UCSD-AML1 (cell line): ENCODE measurements at regions not wholly inside any gene's neighbourhood (a gene's known extent, or its start where the extent isn't known, plus 50 kb on each side); places are given as distances from the start of the nearest gene placed in this dataset.

Experiments
- DNase-seq: peaks from one replicate; lab custom pipeline; 2025; ENCODE audit not compliant: unreplicated experiment; lab: John Stamatoyannopoulos, UW

DNA sequence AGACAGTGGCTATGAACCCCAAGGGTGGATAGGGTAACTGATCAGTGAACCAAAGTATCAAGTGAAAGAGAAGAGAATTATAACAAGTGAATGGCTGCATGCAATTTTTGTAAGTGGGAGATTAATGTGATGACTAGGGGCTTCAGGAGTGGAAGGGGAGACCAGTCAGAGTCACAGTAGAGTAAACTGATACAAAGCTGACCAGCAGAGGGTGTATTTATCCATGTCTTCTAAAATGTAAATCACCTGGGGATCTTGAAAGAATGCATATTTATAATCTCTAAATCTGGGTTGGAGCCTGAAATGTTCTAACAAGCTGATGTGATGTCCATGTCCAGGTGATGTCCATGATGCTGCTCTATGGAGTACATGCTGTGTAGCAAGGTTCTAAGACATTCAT is 1351.3 kb upstream of the CHAC2 start:
- no peak for DNase-seq

DNA sequence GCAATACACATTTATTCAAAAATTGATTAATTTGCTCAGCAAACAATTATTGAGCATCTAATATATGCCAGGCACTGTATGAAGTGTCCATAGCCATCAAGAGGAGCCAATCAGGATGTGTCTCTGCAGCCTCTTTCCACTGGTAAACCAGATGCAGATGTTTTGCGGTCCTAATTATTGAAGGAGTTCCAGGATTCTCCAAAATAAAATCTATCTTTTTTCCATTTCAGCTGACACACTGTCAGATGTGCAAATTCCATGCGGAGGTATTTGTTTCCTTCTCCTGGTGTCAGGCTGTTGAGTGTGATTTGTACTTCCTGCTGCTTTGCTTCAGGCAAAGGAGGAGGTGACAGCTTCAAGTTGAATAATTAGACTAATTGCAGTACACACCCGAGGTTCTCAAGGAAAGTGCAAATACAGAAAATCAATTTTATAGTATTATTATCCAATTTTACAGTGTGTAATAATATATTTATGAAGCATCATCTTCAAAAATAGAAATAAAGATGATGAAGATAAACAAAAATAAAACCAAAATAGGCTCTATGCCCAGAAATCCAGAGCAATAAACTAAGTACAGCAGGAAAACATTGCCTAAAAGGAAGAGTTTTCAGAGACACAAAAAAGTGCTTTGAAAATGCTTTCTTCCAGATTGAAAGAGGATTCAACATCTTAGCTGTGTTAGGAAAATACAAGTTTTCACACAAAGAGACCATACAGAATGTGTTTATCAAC is 1352.9 kb upstream of the CHAC2 start:
- DNase-seq = no peak

DNA sequence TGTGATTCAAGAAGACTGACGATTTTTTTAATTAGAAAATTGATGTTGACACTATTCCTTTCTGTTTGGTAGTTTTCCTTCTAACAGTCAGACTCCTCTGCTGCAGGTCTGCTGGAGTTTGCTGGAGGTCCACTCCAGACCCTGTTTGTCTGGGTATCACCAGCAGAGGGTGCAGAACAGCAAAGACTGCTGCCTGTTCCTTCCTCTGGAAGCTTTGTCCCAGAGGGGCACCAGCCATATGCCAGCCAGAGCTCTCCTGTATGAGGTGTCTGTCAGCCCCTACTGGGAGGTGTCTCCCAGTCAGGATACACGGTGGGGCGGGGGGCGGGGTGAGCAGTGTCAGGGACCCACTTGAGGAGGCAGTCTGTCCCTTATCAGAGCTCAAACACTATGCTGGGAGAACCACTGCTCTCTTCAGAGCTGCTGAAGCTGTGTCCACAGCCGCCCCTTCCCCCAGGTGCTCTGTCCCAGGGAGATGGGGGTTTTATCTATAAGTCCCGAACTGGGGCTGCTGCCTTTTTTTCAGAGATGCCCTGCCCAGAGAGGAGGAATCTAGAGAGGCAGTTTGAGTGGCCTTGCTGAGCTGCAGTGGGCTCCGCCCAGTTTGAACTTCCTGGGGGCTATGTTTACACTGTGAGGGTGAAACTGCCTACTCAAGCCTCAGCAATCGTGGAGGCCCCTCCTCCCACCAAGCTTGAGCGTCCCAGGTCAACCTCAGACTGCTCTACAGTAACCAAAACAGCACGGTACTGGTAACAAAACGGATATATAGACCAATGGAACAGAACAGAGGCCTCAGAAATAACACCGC is 1358.1 kb upstream of the CHAC2 start:
- DNase-seq = peak; percentile 4

DNA sequence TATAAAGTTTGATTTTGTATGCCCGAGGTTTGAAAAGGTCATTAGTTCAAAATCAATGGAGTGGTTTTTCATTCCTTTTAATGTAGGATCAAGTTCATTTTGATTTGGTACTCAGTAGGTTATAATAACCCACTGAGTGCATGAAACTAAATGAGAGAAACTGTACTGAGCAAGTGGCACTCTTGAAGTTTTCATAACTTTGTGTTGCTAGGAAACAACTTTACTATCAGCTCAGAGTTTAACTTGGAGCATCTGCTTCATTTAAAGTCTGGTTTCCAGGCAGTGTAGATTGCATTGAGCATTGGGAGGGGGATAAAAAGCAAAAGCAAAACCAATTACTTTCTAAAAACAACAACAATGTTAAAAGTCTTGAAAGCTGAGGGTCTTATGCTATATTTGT is 1361.6 kb upstream of the CHAC2 start:
- DNase-seq = no peak

DNA sequence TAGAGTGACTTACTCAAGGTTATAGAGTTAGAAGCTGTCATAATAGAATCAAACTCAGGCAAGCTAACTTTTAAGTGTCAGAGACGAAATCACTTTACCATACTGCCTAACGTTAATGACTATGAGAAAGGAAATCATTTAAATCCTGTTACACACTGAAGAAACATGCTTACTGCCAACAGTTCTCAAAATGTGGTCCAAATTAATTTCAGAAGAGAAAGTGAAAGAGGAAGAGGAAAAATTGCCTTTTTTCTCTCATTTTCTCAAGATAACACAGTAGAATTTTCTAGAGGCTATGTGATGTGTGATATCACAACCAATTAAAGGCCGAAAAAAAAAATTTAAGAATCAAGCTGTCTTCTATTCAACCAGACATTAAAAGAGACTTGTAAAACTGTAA is 1362.7 kb upstream of the CHAC2 start:
- DNase-seq = no peak

DNA sequence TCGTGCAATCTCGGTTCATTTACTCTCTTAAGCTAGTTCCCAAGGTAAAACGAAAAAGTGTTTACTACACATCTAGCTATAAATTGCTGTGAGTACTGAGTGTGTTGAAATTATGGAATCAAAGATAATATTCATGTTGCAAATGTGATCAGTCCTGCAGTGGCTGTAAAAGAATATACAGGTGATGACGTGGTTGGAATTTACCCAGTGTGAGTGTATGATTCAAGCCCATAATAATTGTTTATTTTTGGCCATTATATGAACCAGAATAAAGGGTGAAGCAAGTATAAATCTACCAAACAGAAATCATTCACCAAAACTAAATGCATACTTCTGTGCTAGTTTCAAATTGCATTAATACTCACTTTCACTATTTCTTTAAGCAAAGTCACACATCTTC is 1363.6 kb upstream of the CHAC2 start:
- no peak for DNase-seq

DNA sequence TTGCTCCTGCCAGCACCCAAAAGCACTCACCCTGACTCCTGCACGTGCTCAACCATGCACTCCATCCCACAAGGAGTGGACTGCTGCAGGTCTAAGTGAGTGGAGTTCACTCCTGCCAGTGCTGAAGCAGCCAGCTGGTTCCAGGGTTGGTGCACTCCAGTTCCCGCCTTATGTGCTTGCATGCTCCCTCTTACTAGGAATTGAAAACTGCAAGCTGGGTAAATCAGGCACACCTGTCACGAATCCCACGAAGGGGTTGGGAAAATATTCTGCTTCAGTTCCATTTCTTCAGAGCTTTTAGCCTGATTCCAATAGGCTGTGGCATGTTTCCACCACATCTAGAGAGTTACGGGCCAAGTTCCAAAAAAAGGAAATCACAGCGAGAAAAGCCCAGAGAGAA is 1365.5 kb upstream of the CHAC2 start:
- peak; percentile 4 for DNase-seq

DNA sequence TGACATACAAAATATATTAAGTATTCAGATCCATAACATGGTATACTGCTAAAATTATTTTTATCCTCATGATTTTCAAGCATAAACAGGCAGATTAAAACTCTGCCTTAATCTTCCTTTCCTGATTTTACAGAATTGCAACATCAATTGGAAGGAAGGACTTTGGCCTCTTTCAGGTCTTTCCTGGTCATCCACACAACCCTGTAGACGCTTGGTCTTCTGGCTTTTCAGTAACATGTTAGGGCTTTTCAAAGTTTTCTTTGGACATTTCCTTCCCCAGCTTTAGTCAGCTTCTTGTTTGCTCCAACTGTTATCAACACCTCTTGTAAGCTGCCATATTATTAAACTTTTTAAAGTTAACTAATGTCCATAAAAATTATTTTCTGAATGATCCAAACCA is 1364.9 kb upstream of the NRXN1 start:
- DNase-seq = no peak

DNA sequence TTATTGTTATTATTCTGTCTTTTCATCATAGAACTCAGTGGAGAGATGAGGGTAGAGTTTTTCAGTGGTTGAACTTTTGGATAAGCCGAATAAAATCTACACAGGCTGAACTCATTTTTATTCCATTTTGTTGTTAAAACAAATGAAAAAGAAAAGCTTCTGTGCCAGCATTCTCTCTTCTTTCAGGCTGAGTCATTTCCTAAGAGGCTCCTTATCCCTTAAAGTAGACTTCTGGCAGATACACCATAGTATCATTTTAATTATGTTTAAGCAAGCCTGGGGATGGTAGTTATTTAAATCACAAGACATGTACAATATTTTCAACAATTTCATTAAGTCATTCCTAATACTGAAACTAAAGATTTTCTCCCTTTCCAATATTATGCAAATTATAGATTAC is 1364.0 kb upstream of the NRXN1 start:
- no peak for DNase-seq

DNA sequence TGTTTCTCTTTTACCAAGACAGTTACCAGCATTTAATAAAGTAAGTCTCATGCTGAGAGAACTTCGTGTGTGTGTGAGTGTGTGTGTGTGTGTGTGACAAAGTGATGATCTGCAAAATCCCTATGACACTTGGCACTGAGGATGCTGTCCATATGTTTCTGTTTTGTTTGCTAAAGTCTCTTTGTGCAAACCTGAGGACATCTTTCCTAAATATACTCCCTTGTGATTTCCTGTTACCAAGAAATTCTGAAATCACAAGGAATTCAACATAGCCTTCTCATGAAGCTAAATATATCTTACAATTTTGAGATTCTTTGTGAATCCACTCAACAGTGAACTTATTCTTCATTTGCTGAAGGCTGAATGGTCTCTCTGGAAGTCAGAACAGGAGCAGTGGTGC is 1359.7 kb upstream of the NRXN1 start:
- no peak for DNase-seq

DNA sequence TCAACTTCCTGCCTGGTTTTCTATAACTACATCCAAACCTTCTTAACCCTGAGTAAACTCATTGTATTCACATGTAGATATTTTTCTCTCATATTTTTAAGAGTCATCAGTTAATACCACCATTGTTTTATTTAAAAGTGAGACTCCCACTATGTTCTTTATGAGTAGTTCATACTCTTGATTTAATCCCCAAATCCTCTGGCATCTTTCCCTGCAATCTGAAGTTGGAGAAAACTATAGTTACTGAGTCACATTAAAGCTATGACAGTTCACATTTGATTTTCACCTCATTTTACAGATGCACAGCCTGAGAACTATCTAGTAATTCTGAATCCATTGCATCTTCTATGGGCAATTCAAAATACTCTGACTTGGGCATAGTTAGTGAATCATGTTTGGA is 1358.7 kb upstream of the NRXN1 start:
- DNase-seq = no peak

DNA sequence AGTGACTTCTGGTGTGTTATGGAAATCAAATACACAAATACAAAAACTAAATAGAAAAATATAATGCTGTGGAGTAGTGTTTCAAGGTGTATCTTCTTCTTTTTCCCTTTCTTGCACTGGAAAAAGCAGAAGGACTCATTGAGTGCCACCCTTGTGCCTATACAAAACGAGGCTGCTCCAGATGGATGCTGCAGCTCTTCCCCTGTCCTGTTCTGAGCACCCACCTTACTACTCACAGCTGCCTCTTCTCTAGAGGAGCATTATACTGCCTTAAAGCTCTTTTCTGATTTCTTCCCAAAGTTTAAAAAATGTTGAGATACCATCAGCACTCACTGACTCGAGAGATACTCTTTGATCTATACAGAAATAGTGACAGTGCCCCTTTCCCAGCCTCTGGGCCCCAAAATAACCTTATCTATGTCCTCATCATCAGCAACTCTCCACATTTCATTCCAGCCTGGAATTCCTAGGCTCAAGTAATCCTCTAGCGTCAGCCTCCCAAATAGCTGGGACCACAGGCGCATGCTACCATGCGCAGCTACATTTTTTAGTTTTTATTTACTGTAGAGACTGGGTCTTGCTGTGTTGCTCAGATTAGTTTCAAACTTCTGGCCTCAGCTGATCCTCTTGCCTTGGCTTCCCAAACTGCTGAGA is 1356.1 kb upstream of the NRXN1 start:
- DNase-seq = no peak

DNA sequence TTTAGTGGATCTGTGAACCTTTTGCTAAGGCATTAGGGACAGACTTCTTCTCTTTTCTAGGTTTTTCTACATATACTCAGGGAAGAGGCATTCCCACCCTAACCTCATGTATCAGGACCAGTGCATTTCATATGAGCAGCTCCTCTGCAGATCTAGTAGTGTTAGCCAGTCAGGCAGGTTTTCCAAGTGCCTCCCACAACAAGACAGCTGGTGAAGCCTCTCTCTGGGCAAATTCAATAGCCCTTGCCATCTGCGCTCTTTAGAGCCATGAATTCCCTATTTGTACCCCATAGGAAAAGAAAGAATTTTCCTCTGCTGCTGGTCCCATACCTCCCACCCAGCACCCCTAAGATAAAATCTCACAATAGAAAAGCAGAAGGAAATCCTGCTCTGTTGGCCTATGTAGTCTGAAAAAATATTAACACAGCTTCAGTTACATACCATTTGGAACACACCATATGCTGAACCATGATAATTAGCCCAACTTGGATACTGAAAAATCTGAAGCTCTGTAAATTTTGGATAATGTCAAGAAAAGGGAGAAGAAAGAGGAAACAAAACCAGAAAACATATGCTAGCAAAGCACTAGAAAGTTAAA is 1354.6 kb upstream of the NRXN1 start:
- DNase-seq = peak; percentile 1

DNA sequence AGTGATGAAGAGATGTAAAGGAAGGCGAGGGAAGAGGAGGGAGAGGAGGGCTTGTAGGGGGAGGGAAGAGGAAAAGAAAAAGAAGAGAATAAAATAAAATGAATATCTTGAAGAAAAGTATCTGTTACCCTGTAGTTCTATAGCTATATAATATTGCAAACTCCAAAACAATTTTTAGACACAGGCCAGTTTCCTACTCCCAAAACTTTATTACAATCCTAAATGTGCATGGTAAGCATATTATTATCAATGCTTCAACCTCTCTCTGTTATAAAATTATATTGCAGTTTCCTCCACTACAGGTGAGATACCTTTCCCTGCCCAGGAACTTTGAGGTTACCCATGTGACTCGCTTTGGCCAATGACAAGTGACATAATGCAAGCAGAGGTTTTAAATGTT is 1351.6 kb upstream of the NRXN1 start:
- DNase-seq = no peak

DNA sequence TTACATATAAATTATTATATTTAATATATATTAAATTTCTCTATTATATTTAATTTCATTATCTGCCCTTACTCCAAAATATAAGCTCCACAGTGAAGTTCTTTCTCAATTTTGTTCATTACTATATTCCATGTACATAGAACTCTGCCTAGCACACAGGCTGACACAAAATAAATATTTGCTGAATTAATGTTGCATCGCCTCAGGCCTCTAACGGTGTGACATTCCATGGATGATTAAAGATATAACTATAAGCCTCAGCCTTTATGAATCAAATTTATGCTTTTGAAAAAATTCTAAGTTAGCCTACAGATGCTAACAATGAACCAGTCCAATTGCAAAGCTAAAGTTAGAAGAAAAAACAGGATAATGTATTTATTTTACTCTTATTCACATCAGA is 1337.2 kb upstream of the NRXN1 start:
- no peak for DNase-seq

DNA sequence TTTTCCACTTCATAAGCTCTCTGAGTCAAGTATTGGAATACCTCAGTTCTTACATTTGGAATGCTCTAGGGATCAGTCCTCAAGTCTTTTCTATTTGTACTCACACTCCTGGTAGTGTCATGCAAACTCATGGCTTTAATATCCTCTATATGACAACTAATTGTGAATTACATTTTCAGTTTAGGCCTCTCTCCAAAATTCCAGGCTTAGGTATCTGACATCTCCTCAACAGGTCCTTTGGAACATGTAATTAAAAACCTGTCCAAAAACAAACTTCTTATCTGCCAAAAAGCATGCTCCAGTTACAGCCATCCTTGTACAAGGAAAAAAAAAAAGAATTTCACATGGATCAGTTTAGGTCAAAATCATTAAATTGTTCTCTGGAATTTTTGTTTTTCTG is 1336.2 kb upstream of the NRXN1 start:
- DNase-seq = no peak

DNA sequence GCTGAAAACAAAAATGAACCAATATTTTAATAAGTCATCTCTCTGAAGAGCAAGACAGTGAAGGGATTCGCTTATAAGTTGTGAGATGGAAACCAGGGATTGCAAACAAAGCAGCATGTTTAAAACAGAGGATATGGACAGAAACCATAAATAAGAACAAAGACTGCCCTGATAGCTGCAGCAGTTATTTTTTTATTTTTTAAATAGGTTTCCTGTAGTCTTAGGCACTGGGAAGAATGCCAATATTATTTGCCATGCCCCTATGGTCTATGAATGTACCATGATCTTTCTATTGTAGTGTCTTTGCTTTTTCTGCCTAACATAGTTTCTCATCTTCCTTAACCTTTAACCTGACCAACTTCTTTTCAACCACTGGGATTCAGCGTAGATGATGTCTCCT is 1334.0 kb upstream of the NRXN1 start:
- DNase-seq = no peak

DNA sequence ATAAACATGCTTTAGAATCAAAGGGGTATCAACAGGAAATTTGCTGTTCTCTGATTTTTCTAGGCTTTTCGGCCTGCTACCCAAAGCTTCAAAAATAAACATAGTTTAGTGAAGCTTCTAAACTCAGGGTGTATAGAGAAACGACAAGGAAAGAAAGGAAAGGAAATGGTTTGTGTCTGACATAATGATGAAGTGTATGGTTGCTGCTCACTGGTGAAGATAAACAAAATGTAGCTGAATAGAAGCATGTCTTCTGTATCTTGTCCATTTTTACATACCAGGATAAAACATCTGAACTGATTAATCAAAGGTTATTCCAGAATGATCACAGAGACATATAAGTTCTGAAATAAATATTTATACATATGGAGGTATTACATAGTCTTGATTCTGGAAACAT is 1324.6 kb upstream of the NRXN1 start:
- DNase-seq = no peak

DNA sequence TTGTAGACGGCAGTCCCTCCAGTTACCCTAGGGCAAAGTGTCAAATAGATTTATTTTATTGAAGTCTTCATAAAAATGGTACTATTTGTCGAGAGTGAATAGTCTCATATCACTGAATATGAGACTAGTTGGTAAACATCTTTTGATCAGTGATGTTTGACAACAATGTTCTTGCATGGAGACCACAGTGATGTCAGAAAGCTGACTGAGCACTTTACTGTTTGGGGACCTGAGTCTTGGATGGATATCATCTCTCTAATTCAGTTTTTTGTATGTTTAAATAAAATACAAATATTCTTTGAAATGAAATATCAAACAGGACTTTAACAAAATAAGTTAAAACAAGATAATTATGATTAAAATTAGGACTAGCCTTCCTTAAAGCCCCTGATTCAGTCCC is 1315.4 kb upstream of the NRXN1 start:
- DNase-seq = no peak

DNA sequence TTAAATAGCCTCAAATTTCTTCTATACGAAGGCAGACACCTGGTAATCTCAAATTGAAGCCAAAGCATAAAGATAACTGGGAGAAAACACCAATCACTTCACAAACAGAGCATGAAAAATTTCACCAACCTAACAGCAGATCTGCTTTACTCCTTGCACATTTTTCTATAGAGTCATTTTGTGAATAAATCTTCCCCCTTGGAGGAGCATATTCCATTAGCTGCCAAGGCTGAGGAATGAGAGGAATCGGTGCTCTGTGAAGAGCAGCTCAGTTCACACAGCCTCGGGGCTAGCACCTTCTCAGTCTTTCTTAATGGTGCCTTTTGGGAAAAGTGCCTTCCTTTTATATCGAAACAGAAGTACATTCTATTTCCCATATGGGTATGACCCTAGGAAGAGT is 1313.7 kb upstream of the NRXN1 start:
- DNase-seq = no peak

DNA sequence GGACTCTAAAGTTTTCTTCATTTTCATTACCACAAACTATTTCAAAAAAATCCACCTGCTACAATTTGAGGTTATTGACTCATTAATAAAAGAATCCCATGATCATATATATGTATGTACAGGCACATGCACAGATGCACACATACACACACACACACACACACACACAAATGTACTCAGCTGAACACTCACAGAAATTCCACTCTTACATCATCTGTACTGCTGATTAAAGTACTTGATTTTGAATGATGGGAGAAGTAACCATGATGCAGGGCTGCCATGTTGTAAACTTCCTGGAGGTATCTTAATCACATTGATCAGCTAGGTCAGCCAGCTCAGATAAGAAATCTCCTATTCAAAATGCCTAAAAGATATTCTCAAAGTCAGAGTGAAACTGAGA is 1313.2 kb upstream of the NRXN1 start:
- DNase-seq = no peak
